ENCODE measurements at regions not wholly inside any gene's neighbourhood (a gene's known extent, or its start where the extent isn't known, plus 50 kb on each side); places are given as distances from the start of the nearest gene placed in this dataset.
A peak's percentile ranks its signal among the peaks of the same experiment; 100 is the strongest.

GRCh38 chr12:102549691-102550090 lies 69.3 kb upstream of the IGF1 start:
- Histone ChIP-seq H3K4me3 (replicated peaks; ENCODE audit: low read depth, low read length) (no peak overlapping the region), H3K36me3 (ENCODE audit: control insufficient read depth, insufficient read depth, low read length) (no peaks in the 10 kb centered on the region), H3K27me3 (replicated peaks; ENCODE audit: control insufficient read depth, insufficient read depth, low read length) (no peaks in the 10 kb centered on the region)
- DNase-seq (ENCODE audit: extremely low read depth, insufficient read length): no peak
- no peak for TF ChIP-seq CTCF (IDR thresholded peaks at IDR 0.05; ENCODE audit: insufficient read depth, low read length, poor library complexity, severe bottlenecking)

DNA sequence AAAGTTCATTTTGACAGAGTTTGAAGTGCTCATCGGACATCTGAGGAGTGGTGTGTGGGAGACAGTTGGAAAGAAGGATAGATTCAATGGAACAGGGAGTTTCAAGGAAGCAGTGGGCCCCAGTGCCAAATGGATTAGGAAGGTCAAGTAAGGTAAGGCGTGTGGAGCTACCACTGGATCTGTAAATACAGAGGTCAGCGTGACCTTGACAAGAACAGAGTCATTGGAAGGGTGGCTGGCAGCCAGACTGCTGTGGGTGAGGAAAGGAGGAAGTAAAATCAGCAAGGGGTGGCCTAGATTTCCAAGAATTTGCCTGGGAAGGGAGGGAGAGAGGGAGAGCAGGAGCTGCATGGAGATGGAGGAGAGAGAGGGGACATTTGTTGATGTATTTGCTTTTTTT lies 68.2 kb upstream of the IGF1 start:
- no peak for TF ChIP-seq CTCF (IDR thresholded peaks at IDR 0.05; ENCODE audit: insufficient read depth, low read length, poor library complexity, severe bottlenecking)
- Histone ChIP-seq H3K27me3 (replicated peaks; ENCODE audit: control insufficient read depth, insufficient read depth, low read length) (no peaks in the 10 kb centered on the region), H3K36me3 (ENCODE audit: control insufficient read depth, insufficient read depth, low read length) (no peaks in the 10 kb centered on the region), H3K4me3 (replicated peaks; ENCODE audit: low read depth, low read length) (no peak overlapping the region)
- no peak for DNase-seq (ENCODE audit: extremely low read depth, insufficient read length)

GRCh38 chr12:102543494-102544485 lies 63.4 kb upstream of the IGF1 start:
- H3K36me3 ChIP-seq (ENCODE audit: control insufficient read depth, insufficient read depth, low read length): no peaks in the 10 kb centered on the region
- H3K27me3 ChIP-seq (replicated peaks; ENCODE audit: control insufficient read depth, insufficient read depth, low read length): no peaks in the 10 kb centered on the region
- no peak for DNase-seq (ENCODE audit: extremely low read depth, insufficient read length)
- H3K4me3 ChIP-seq (replicated peaks; ENCODE audit: low read depth, low read length): no peak overlapping the region
- TF ChIP-seq CTCF (IDR thresholded peaks at IDR 0.05; ENCODE audit: insufficient read depth, low read length, poor library complexity, severe bottlenecking): peak; percentile 52

DNA sequence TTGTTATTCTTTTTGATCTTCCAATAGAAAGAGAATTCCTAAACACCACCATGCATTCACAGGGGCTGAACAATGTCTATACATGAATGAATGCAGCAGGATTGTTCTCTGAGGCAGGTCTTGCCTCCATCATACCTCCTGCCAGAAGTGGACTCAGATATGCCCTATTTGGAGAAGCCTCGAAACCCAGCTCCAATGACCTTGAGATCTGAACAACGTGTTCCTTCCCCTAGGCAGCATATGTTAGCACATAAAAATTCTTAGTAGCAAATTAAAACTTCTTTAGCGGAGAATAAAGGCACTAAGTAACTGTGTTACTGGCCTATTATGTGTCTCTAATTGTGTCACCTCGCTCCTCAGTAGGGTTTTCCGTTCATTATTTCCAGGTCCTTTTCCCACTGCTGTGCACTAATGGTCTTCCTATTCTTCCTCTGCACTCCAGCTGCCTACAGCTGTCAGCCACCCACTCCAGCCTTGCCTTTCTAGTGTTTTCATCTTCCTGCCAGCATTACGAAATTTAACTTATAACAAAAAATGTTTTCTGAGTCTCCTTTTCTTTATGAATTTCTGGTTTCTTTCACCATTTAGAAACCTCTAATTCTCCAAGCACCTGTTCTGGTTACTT lies 62.6 kb upstream of the IGF1 start:
- TF ChIP-seq CTCF (IDR thresholded peaks at IDR 0.05; ENCODE audit: insufficient read depth, low read length, poor library complexity, severe bottlenecking): no peak
- Histone ChIP-seq H3K27me3 (replicated peaks; ENCODE audit: control insufficient read depth, insufficient read depth, low read length) (no peaks in the 10 kb centered on the region), H3K36me3 (ENCODE audit: control insufficient read depth, insufficient read depth, low read length) (no peaks in the 10 kb centered on the region), H3K4me3 (replicated peaks; ENCODE audit: low read depth, low read length) (no peak overlapping the region)
- no peak for DNase-seq (ENCODE audit: extremely low read depth, insufficient read length)

GRCh38 chr12:102540815-102541385 lies 60.5 kb upstream of the IGF1 start:
- Histone ChIP-seq H3K27me3 (replicated peaks; ENCODE audit: control insufficient read depth, insufficient read depth, low read length) (no peaks in the 10 kb centered on the region), H3K4me3 (replicated peaks; ENCODE audit: low read depth, low read length) (no peak overlapping the region), H3K36me3 (ENCODE audit: control insufficient read depth, insufficient read depth, low read length) (no peaks in the 10 kb centered on the region)
- no peak for DNase-seq (ENCODE audit: extremely low read depth, insufficient read length)
- TF ChIP-seq CTCF (IDR thresholded peaks at IDR 0.05; ENCODE audit: insufficient read depth, low read length, poor library complexity, severe bottlenecking): no peak

All from GM06990 (cell line).